HG03108 (cell line): ENCODE measurements at regions not wholly inside any gene's neighbourhood (a gene's known extent, or its start where the extent isn't known, plus 50 kb on each side); places are given as distances from the start of the nearest gene placed in this dataset.
"Not testable (repeated sequence)": the region's sequence is repeated elsewhere in the genome, so short reads cannot be mapped to it uniquely, and the experiment has no call there.

ENCODE experiments used
- ATAC-seq: cut with Tn5 transposase; IDR thresholded peaks from one replicate; pipeline ENCODE4 v1.9.1; 2021; ENCODE audit warnings: moderate library complexity; ENCODE audit not compliant: unreplicated experiment

DNA sequence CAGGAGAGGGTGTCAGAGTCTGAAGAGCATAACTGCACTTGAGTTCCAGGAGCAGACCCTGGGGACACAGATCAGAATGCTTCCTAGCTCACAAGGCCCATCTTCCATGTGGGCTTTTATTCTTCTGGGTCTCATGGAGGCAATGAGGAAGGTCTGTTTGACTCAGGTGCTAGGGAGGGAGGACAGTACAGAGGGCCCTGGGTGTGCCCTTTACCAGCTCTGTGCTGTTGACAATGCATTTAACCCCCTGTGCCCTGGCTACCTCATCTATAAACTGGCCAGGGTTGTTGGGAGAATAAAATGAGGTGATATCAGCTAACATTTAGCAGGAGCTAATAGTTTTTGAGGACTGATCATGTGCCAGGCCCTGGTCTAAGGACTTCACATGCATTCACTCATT lies 318.0 kb downstream of the DMAC1 start:
- ATAC-seq, result no peak

GRCh38 chr9:7479300-7479699 lies 320.3 kb downstream of the DMAC1 start:
- ATAC-seq, result no peak

GRCh38 chr9:7478646-7479045 lies 320.9 kb downstream of the DMAC1 start:
- ATAC-seq, result no peak

- ATAC-seq, result no peak
These were observed 332.4 kb downstream of the DMAC1 start for GRCh38 chr9:7467186-7467585.

- ATAC-seq, result no peak
These were observed 337.8 kb downstream of the DMAC1 start for GRCh38 chr9:7461791-7462190.

GRCh38 chr9:7456793-7457530 lies 342.6 kb downstream of the DMAC1 start:
- ATAC-seq, result no peak

DNA sequence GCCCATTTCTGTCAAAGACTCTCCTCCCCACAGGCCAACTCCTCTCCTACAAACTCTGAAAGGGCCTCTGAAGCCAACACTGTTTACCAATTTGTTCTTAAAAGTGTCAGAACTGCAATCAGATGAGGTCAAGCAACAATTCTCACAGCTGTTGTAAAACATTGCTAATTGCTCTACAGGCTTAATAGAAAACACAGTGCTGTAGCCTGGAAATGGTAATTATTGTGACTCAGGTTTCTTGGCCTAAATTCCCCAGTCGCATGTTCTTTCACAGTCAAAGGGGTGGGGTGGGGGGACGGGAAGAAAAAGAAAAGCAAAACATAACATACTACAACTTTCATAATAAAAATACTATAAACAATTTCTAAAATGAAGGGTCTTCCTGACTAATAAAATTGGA lies 343.2 kb downstream of the DMAC1 start:
- no peak for ATAC-seq

DNA sequence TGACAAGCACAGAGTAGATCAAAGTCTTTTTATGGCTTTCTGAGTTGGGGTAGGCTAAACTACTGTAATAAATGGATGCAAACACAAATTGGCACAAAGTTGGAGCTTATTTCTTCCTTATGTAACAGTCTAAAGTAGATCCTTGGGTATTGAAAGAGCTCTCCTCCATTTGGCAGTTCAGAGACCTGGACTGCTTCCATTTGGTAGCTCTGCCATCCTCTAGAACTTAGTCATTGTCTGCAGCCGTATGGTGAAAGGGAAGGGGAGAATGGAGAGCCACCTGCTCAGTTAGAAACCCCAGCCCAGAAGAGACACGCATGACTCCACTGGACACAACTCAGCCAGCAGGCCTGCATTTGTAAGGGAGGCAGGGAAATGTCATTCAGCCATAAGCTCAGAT lies 345.0 kb downstream of the DMAC1 start:
- ATAC-seq, result no peak

DNA sequence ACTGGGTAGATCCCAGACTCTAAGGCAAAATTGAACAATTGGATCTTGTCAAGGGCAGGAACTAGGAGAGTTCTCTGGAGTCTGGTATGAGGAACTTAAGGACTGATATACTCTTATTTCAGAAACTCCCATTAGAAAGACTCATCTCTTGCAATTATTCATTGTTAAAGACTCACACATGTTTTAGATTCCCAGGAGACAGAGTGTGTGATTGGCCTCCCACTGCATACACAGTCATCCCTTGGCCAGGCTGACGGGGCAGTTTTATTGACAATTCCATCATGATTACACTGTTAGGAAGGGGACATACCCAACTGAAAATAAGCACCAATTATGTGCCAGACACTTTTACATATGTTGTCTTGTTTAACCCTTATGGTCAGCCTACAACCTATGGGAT lies 347.2 kb downstream of the DMAC1 start:
- ATAC-seq, result no peak

- ATAC-seq, result no peak
These were observed 348.5 kb downstream of the DMAC1 start for GRCh38 chr9:7451062-7451461.

- ATAC-seq, result no peak
These were observed 356.0 kb downstream of the DMAC1 start for GRCh38 chr9:7443541-7443940.

DNA sequence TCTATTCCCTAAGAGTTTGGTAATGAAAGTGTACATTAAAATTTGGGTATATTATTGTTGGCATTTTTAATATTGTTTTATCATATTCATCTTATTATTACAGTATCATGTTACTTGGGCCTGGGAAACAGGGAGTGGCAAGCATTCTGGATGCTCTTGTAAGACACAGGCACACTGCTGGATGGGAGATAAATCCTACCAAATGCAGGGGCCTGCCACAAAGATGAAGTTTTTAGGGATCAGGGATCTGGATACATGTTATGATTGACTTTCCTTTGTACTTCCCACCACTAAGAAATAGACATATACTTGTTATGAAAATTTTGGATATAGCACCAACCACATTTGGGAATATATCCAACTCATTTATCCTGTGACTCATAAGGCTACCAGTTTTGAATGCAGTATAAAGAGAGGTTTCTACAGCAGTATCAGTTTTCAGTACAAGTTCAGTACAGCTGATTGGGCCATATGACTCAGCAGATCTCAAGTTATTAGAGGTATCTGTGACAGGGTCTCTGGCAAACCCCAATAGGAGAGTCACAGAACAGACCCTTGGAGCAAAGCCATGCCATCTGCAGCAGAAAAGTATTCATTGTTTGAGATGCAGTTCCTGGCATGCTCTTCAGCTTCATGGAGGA lies 360.1 kb downstream of the DMAC1 start:
- no peak for ATAC-seq

DNA sequence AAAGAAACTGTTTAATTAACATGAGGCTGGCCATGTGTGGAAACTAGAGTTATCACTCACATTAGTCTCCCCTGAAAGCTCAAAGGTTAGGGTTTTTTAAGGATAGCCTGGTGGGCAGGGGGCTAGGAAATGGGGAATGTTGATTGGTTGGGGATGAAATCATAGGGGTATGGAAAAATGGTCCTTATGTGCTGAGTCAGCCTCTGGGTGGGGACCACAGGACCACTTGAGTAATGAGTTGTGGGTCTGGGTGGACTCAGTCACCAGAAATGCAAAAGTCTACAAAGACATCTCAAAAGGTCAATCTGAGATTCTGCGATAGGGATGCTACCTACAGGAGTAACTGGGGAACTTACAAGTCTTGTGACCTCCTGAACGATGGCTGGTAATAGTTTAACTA lies 362.8 kb downstream of the DMAC1 start:
- ATAC-seq, result no peak

GRCh38 chr9:7433508-7434292 lies 365.9 kb downstream of the DMAC1 start:
- no peak for ATAC-seq

GRCh38 chr9:7432989-7433388 lies 366.6 kb downstream of the DMAC1 start:
- no peak for ATAC-seq

DNA sequence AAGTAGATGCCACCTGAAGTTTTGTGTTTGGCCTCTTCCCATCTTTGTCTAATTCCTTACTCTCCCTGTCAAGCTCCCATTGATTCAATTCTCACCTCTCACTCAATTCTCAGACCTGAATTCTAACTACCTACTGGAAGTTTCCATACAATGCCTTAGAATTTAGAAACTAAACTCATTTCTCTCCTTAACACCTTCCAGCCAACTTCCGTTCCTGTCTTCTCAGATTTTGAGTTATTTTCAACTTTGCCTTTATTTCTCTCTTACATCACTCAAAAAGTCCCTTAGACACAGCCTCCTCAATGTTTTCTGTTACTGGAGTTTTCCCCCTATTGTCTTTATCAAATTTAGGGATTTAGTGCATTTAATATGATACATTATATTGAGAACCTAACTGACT lies 382.2 kb downstream of the DMAC1 start:
- not testable (repeated sequence) for ATAC-seq

GRCh38 chr9:7415836-7416235 lies 383.7 kb downstream of the DMAC1 start:
- ATAC-seq, result no peak

DNA sequence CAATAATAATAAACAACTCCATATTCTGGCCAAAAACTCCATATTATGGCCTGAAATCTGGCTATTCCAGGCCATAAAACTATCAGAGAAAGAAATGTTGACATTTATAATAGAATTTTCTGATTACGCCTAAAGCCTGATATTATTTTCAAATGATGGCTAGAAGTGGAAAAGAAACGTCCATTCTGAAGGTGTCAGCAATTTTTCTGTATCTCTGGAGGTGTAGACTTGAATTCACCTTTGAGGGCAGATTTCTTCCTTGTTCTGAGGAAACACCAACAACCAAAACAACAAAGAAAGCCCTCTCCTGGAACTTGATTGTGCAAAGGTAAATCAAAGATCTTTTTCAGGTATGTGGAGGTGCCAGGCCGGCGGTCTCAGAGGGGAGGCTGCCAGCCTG lies 390.7 kb downstream of the DMAC1 start:
- ATAC-seq, result no peak

DNA sequence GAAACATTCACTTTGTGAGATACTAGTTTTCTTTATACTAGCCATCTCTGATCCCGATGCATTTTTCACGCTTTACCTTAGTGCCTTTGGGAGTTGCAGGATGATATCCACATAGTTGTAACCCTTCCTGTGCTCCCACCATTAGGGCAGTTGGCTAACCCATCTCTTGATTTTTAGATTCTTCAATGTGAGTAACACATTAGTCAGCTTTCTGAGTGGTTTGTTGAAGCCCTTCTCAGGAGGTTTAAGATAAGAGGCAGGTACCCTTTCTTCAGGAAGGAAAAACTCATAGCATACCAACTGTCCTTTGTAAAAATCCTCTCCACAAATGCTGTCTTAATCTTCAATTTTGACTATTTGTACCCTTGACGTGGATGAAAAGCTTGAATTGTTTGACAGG lies 392.3 kb downstream of the DMAC1 start:
- no peak for ATAC-seq

DNA sequence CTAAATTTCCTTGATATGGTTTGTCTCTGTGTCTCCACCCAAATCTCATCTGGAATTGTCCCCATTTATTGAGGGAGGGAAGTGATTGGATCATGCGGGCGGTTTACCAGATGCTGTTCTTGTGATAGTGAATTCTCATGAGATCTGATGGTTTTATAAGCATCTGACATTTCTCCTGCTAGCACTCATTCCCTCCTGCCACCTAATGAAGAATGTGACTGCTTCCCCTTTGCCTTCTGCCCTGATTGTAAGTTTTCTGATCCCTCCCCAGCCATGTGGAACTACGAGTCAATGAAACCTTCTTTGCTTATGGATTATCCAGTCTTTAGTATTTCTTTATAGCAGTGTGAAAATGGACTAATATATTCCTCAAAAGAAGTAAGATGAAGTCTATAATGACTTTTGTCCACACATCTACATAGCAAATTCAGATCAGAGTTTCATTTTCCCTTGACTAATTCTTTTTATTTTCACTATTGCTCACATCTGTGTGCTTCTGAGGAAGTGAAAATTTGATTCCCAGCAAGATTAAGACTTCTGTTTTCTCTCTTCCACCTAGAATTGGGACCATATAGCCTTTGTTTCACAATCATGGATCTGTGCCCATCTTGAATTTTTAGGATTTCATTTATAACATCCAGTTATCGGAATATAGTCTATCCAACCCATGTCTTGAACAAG lies 393.5 kb downstream of the DMAC1 start:
- no peak for ATAC-seq

DNA sequence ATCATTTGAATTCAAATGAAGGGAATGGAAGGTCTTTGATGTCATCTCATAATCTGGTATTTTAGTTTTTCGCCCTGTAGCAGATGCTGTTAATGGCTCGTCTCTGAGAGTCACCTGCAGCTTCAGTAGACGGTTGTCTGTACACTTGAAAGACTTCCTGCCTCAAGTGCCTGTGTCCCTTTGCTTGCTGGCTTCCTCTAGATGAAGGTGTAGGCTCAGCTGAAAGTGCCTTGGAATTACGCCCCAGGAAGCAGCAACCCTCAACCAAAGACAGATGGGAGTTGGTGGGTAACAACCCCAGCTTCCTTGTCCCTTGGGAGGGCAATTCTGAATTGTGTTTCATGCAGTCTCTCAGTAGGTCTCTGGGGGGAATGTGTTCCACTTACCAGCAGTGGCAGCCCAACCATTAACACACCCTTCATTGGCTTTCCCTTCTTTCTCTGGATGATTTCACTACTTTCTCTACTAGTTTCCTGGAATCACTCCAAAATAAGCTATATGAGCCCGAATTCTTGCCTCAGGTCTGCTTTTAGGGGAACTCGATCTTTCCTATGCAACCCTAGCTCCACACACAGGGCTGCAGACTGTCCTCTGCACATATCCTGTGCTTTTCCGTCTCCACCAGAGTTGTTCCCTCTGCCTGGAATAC lies 395.6 kb downstream of the DMAC1 start:
- ATAC-seq, result no peak
